Transverse colon (tissue), 4 donors: ENCODE measurements at regions not wholly inside any gene's neighbourhood (a gene's known extent, or its start where the extent isn't known, plus 50 kb on each side); places are given as distances from the start of the nearest gene placed in this dataset.

ENCODE experiments used
- DNase-seq: peaks from one replicate; pipeline ENCODE4 v3.0.0-alpha.2; 2019
- H3K27ac ChIP-seq, 4 donors: fragments of 200-600 bp; sonication (generic); 2 replicates each; pipeline ENCODE4 v1.5.1; 2016 to 2018; ENCODE audit warnings: inconsistent platforms in 4 of 4
- H3K27me3 ChIP-seq: fragments of 200-600 bp; sonication (generic); 2 replicates; pipeline ENCODE4 v1.5.1; 2017; ENCODE audit warnings: inconsistent platforms
- H3K36me3 ChIP-seq, 4 donors: fragments of 200-600 bp; sonication (generic); 2 replicates each; pipeline ENCODE4 v1.5.1; 2017 to 2019; ENCODE audit warnings: inconsistent platforms in 4 of 4
- H3K4me1 ChIP-seq, 4 donors: fragments of 200-600 bp; sonication (generic); 2 replicates each; pipeline ENCODE4 v1.5.1; 2017 to 2020; ENCODE audit warnings: inconsistent platforms in 4 of 4
- H3K4me3 ChIP-seq, 4 donors: fragments of 200-600 bp; sonication (generic); 1 replicate in 1 of 4; 2 replicates in 3 of 4; pipeline versions ENCODE4 v1.5.1 to v1.6.1; 2017 to 2019; ENCODE audit warnings: inconsistent platforms in 4 of 4
- H3K9me3 ChIP-seq, 2 donors: fragments of 200-600 bp; sonication (generic); 2 replicates each; pipeline ENCODE4 v1.5.1; 2017 to 2019; ENCODE audit warnings: inconsistent platforms in 2 of 2
- EP300 ChIP-seq: sonication (generic); formaldehyde crosslinking; IDR thresholded peaks from one replicate; pipeline ENCODE4 v1.6.1; 2017; ENCODE audit warnings: antibody characterized with exemption, low read depth
- POLR2A ChIP-seq: fragments of 450-650 bp; IDR thresholded peaks from one replicate; pipeline ENCODE4 v1.6.1; 2016; ENCODE audit warnings: antibody characterized with exemption, mild to moderate bottlenecking, moderate library complexity
- POLR2AphosphoS5 ChIP-seq, 3 donors: sonication (generic); formaldehyde crosslinking; IDR thresholded peaks; one replicate each; pipeline ENCODE4 v1.6.1; 2016; ENCODE audit warnings: antibody characterized with exemption in 3 of 3
- WGBS, 2 donors: methylation state at CpG; one replicate each; pipeline ENCODE4 v1.1.5; 2018; ENCODE audit warnings: low coverage in 1 of 2; 5-methylcytosine and 5-hydroxymethylcytosine counted together
- in situ Hi-C, 4 donors: fragments of 200-750 bp; cut with MboI; loops; one replicate each; pipeline versions ENCODE4 v1.15.0 to v1.15.1; 2017; ENCODE audit warnings: low sequenced_read_pairs in 3 of 4, low pct_ligation_motif_present in 1 of 4, low pct_unique_long_range_greater_than_20kb in 1 of 4
- intact Hi-C: fragments of 100-400 bp; cut with DNase I; formaldehyde crosslinking; loops from one replicate; pipeline ENCODE4 v1.15.1; 2023; ENCODE audit warnings: low total_unique reads
- TF ChIP-seq, protein P1 (sequence below), 5 experiments: fragments of 200-600 bp in 3 of 5; fragments of 450-650 bp in 2 of 5; sonication (generic) in 3 of 5; IDR thresholded peaks; 1 replicate in 2 of 5; 2 replicates in 3 of 5; pipeline ENCODE4 v1.5.1; 2016 to 2017; ENCODE audit warnings: antibody characterized with exemption in 5 of 5, inconsistent platforms in 3 of 5, mild to moderate bottlenecking in 2 of 5, moderate library complexity in 1 of 5

DNA sequence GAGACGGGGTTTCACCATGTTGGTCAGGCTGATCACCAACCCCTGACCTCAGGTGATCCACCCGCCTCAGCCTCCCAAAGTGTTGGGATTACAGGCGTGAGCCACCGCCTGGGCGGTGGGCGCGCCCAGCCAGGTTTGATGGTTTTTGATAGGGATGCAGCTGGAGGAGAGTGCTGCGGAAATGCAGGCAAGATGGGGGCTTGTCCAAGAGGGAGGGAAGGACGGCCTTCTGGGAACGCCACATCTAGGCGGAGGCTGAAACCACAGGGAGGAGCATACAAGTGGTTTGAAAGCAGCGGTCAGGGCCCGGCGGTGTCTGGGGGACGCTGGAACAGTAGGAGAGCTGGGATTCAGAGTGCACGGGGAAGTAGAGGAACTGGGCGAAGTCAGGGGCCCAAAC, 134.6 kb downstream of the VRK1 start:
- no peak overlapping the region for H3K4me3 ChIP-seq
- no peak for DNase-seq
- H3K27ac ChIP-seq = no peak overlapping the region
- no peaks in the 10 kb centered on the region for H3K27me3 ChIP-seq
- intact Hi-C loops = no loop called here
- in situ Hi-C loops = no loop called here
- WGBS, 2 donors = 85 to 97% methylated on average over 5 to 17 of the region's 17 CpGs
- no peak for TF ChIP-seq POLR2A
- no peak for TF ChIP-seq POLR2AphosphoS5 (IDR thresholded peaks at IDR 0.05)
- TF ChIP-seq EP300 = no peak
- no peaks in the 10 kb centered on the region for H3K4me1 ChIP-seq
- no peaks in the 10 kb centered on the region for H3K9me3 ChIP-seq
- no peaks in the 10 kb centered on the region for H3K36me3 ChIP-seq

DNA sequence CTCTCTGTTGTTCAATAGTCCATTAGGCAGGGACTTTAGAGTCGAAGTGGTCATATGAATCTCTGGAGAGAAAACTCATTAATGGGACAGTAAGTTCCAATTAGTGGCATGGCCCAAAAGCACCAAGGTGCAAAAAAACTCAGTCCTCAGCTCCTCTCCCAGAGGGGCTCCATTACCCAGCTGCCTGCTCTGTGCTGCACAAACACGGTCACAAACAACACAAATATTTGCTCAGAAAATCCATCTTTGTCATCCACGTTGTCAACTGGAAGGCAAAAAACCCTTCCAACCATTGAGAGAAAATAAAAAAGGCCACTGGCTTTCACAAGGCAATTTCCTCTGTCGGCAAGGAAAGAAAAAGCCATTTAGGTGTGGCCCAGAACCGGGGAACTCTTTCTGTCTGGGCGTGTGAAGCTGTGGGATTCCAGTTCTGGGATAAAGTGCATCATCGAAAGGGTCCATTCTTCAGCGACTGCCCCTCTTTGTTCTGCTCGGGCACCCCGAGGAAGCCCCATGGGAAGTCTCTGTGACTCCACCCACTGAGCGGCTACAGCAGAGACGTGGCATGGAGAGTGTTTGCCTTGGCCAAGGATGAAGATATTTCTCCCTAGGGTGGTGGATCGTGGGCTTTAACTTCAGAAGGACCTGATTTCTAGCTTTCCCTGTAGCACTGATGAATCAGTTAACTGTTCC, 137.6 kb downstream of the VRK1 start:
- H3K27me3 ChIP-seq = no peaks in the 10 kb centered on the region
- H3K27ac ChIP-seq = no peak overlapping the region
- no peaks in the 10 kb centered on the region for H3K36me3 ChIP-seq
- no peak for DNase-seq
- in situ Hi-C loops = no loop called here
- no peaks in the 10 kb centered on the region for H3K9me3 ChIP-seq
- intact Hi-C loops = no loop called here
- no peaks in the 10 kb centered on the region for H3K4me1 ChIP-seq
- 68 to 78% methylated on average over 5 to 13 of the region's 13 CpGs for WGBS, 2 donors
- no peak for TF ChIP-seq EP300
- TF ChIP-seq POLR2AphosphoS5 (IDR thresholded peaks at IDR 0.05) = no peak
- no peak for TF ChIP-seq POLR2A
- TF ChIP-seq, protein P1, sequence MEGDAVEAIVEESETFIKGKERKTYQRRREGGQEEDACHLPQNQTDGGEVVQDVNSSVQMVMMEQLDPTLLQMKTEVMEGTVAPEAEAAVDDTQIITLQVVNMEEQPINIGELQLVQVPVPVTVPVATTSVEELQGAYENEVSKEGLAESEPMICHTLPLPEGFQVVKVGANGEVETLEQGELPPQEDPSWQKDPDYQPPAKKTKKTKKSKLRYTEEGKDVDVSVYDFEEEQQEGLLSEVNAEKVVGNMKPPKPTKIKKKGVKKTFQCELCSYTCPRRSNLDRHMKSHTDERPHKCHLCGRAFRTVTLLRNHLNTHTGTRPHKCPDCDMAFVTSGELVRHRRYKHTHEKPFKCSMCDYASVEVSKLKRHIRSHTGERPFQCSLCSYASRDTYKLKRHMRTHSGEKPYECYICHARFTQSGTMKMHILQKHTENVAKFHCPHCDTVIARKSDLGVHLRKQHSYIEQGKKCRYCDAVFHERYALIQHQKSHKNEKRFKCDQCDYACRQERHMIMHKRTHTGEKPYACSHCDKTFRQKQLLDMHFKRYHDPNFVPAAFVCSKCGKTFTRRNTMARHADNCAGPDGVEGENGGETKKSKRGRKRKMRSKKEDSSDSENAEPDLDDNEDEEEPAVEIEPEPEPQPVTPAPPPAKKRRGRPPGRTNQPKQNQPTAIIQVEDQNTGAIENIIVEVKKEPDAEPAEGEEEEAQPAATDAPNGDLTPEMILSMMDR (IDR thresholded peaks at IDR 0.05) = no peak
- H3K4me3 ChIP-seq = no peak overlapping the region

DNA sequence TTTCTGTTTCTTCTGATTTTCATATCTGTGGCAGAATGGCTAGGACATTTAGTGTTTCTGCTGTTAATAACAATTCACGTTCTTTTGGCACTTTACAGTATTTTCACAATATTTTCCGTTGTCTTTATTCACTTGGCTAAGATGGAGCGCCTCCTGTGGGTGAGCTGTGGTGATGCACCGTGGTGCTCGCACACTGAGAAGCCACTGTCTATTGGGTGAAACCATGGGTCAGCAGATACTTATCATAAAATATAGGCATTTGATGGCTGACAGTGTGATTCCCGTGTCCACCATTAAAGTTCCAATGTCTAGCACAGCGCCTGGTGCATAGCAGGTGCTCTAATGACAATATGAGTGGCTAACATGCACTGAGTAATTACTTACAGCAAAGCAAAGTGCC, 141.8 kb downstream of the VRK1 start:
- Histone ChIP-seq H3K27me3 (no peaks in the 10 kb centered on the region), H3K9me3 (no peaks in the 10 kb centered on the region), H3K4me3 (no peak overlapping the region), H3K27ac (no peak overlapping the region), H3K4me1 (no peaks in the 10 kb centered on the region), H3K36me3 (no peaks in the 10 kb centered on the region)
- intact Hi-C loops (no loop called here), in situ Hi-C loops (no loop called here)
- TF ChIP-seq POLR2A (no peak), EP300 (no peak), POLR2AphosphoS5 (IDR thresholded peaks at IDR 0.05) (no peak)
- TF ChIP-seq, protein P1 (IDR thresholded peaks at IDR 0.05) = no peak
- DNase-seq = no peak
- WGBS, 2 donors = 66% methylated on average over 5 to 7 of the region's 7 CpGs

DNA sequence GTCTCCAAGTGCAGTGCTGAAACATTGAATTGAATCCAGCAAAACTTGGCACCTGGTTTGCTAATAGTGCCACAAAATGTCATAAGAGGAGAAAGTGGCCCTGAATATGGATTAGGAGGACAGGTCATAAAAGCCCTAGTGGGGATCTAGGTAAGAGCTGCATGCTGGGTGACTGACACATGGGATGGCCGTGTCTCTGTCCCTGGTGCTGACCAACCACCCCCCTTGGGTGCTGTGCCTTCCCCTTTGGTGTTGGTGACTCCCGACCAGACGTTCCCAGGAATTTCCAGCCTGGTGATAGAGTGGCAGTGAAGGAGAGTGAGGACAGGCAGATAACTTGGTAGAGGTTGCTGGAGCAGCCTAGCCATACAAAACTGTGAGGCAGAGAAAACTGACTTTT, 142.8 kb downstream of the VRK1 start:
- intact Hi-C loops (no loop called here), in situ Hi-C loops (no loop called here)
- no peak overlapping the region for H3K4me3 ChIP-seq
- no peaks in the 10 kb centered on the region for H3K9me3 ChIP-seq
- WGBS, 2 donors = 29% methylated on average over 3 of the region's 3 CpGs; no CpG with 5 or more reads in 1 of the 2 donors
- TF ChIP-seq, protein P1 (IDR thresholded peaks at IDR 0.05) = no peak
- TF ChIP-seq POLR2AphosphoS5 (IDR thresholded peaks at IDR 0.05) = no peak
- TF ChIP-seq POLR2A = no peak
- no peak for TF ChIP-seq EP300
- H3K27me3 ChIP-seq = no peaks in the 10 kb centered on the region
- H3K27ac ChIP-seq = no peak overlapping the region
- H3K36me3 ChIP-seq = no peaks in the 10 kb centered on the region
- H3K4me1 ChIP-seq = no peaks in the 10 kb centered on the region
- DNase-seq = no peak

DNA sequence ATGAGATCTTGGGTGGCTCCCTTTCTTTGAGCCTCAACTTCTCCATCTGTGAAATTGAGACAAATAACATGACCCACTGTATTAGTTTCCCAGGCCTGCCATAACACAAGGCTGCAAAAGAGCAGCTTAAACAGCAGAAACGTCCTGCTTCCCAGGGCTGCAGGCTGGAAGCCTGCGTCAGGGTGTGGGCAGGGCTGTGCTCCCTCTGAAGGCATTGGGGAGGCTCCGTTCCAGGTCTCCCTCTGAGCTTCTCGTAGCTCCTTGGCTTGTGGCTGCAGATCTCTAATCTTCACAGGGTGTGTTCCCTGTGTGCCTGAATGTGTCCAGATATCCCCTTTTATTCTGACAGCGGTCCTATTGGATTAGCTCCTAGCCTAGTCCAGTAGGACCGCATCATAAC, 147.1 kb downstream of the VRK1 start:
- no peaks in the 10 kb centered on the region for H3K36me3 ChIP-seq
- TF ChIP-seq EP300 = no peak
- TF ChIP-seq POLR2A = no peak
- TF ChIP-seq, protein P1 (IDR thresholded peaks at IDR 0.05) = no peak
- no peak for TF ChIP-seq POLR2AphosphoS5 (IDR thresholded peaks at IDR 0.05)
- in situ Hi-C loops (no loop called here), intact Hi-C loops (no loop called here)
- H3K27ac ChIP-seq = no peak overlapping the region
- DNase-seq = no peak
- H3K4me1 ChIP-seq = no peaks in the 10 kb centered on the region
- no peaks in the 10 kb centered on the region for H3K27me3 ChIP-seq
- no peaks in the 10 kb centered on the region for H3K9me3 ChIP-seq
- no peak overlapping the region for H3K4me3 ChIP-seq
- WGBS, 2 donors = 64% methylated on average over 6 of the region's 6 CpGs; no CpG with 5 or more reads in 1 of the 2 donors
